Activated naive CD4-positive, alpha-beta T cell treated with anti-CD3 and anti-CD28 coated beads, Interleukin-2, amount 50 U/mL, for 72 hours (primary cell): ENCODE measurements at regions not wholly inside any gene's neighbourhood (a gene's known extent, or its start where the extent isn't known, plus 50 kb on each side); places are given as distances from the start of the nearest gene placed in this dataset.

Source experiments
- ATAC-seq, 2 donors: fragments of 150-1000 bp; cut with Tn5 transposase; 2 replicates each; pipeline ENCODE4 v1.10.0; 2021; ENCODE audit warnings: mild to moderate bottlenecking in 2 of 2, moderate library complexity in 2 of 2
- DNase-seq, 2 donors: peaks; one replicate each; pipeline ENCODE4 v3.0.0; 2021 to 2022; ENCODE audit warnings: low spot score in 2 of 2
- H3K27ac Mint-ChIP-seq, 2 donors: one replicate each; pipeline ENCODE4 v1.8.0; 2022; ENCODE audit warnings: mild to moderate bottlenecking in 2 of 2, mixed read lengths in 2 of 2
- H3K36me3 Mint-ChIP-seq, 2 donors: one replicate each; pipeline ENCODE4 v1.8.0; 2022; ENCODE audit warnings: mixed read lengths in 2 of 2
- H3K9me3 Mint-ChIP-seq, 2 donors: one replicate each; pipeline ENCODE4 v1.8.0; 2022; ENCODE audit warnings: mixed read lengths in 2 of 2

DNA sequence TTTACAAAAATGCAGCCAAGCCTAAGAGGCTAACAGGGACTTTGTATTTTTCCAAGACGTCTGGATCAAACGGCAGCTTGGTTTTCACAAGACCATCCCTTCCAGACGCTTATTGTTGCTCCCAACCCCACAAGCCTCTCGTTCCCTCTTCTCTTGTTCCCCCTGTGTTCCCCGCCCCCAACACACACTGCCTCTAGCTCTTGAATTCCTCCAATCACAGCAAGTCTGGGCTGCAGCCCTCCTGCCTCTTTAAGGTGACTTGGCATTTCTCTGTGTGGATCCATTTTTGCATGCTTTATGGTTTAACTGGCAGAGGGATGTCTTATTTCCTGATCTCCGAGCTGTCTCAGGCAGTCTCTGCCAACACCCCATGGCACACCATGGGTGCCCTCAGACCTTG, 182.2 kb downstream of the ABHD5 start:
- DNase-seq (no peak), ATAC-seq (no peak)
- H3K27ac Mint-ChIP-seq: no peak overlapping the region
- H3K9me3 Mint-ChIP-seq: no peaks in the 10 kb centered on the region
- H3K36me3 Mint-ChIP-seq: no peaks in the 10 kb centered on the region

DNA sequence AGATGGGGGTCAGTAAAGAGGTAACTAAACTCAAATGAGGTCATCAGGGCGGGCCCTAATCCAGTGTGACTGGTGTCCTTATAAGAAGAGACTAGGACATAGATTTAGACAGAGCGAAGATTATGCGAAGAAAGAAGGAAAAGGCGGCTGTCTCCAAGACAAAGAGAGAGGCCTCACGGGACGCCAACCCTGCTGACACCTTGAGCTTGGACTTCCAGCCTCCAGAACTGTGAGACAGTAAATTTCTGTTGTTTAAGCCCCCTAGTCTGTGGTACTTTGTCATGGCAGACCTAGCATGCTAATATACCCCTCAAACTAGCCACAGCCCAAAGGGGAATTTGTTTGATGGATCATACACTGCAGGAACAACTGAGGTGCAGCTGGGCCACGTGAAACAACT, 183.0 kb downstream of the ABHD5 start:
- H3K9me3 Mint-ChIP-seq: no peaks in the 10 kb centered on the region
- ATAC-seq: no peak
- H3K27ac Mint-ChIP-seq: no peak overlapping the region
- DNase-seq: no peak
- H3K36me3 Mint-ChIP-seq: no peaks in the 10 kb centered on the region

DNA sequence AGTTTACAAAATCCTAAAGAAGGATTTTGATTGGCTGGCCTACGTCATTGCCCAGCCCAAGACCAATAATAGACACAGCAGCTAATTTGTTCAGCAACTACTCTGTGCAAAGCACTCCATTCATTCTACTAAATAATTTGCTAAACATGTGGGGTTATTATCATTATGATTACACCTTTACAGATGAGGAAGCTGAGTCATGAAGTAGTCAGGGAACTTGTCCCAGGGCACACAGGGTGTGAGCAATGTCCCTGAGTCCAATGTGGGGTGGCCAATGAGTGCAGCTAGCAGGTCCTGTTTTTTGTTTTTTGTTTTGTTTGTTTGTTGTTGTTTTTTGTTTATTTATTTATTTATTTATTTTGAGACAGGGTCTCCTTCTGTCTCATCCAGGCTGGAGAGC, 183.6 kb downstream of the ABHD5 start:
- no peak for DNase-seq
- Mint-ChIP-seq H3K9me3 (no peaks in the 10 kb centered on the region), H3K27ac (no peak overlapping the region), H3K36me3 (no peaks in the 10 kb centered on the region)
- peak in 1 of 2 donors; percentile 55 for ATAC-seq

DNA sequence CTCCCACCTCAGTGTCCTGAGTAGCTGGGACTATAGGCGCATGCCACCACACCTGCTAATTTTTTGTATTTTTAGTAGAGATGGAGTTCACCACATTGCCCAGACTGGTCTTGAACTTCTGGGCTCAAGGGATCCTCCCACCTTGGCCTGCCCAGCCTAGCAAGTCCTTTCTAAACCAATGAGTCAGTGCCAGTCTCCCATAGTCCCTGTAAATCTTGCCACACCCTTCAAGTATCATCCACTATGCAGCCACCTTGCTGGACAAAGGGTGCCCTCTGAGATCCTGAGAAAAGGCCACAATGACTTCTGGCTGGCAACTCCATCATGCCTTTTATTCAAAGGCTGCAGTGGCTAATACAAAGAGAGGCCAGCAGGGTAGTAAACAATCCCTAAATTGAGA, 184.0 kb downstream of the ABHD5 start:
- Mint-ChIP-seq H3K9me3 (no peaks in the 10 kb centered on the region), H3K27ac (no peak overlapping the region), H3K36me3 (no peaks in the 10 kb centered on the region)
- no peak for DNase-seq
- no peak for ATAC-seq

DNA sequence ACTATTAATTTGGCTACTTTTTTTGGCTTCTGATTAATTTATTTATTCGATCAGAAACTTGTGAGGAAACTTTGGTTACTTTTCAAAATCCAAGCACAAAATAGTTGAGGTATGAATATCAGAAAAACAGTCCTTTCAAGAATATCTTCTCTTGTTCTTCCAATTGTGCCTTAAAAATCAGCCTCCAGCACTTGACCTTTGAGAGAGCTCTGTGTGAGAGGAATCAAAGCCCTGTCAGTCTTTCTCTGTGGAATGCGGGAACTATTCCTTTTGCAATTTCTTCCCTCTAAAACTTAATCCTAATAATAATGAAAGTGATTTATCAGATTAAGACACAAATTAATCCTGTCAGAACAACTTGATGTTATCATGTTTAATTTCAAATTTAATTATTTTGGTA, 185.9 kb downstream of the ABHD5 start:
- H3K36me3 Mint-ChIP-seq: no peaks in the 10 kb centered on the region
- H3K27ac Mint-ChIP-seq: no peak overlapping the region

DNA sequence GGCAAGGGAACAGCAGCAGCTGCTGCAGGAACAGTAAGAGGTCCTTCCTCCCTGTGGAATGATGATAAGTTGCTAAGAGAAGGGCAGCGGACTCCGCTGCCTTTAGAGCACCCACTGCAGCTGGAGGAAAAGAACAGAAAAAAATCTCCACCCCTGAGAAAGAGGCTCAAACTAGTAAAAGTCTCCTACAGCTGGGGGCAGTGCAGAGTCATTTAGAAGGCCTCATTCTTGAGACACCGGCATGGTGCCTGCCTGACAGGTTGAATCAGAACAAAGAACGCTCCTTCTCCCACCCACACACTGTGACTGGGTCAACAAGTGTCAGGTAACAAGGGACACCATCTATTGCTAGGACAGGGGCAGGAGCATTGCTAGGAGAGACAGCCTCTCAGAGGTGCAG, 188.4 kb downstream of the ABHD5 start:
- Mint-ChIP-seq H3K36me3 (no peaks in the 10 kb centered on the region), H3K9me3 (no peaks in the 10 kb centered on the region), H3K27ac (no peak overlapping the region)
- DNase-seq (no peak), ATAC-seq (peak in 1 of 2 donors; percentile 49)

More for the DNA sequence above, 185.9 kb downstream of the ABHD5 start:
- ATAC-seq (no peak), DNase-seq (no peak)
- H3K9me3 Mint-ChIP-seq: no peaks in the 10 kb centered on the region

DNA sequence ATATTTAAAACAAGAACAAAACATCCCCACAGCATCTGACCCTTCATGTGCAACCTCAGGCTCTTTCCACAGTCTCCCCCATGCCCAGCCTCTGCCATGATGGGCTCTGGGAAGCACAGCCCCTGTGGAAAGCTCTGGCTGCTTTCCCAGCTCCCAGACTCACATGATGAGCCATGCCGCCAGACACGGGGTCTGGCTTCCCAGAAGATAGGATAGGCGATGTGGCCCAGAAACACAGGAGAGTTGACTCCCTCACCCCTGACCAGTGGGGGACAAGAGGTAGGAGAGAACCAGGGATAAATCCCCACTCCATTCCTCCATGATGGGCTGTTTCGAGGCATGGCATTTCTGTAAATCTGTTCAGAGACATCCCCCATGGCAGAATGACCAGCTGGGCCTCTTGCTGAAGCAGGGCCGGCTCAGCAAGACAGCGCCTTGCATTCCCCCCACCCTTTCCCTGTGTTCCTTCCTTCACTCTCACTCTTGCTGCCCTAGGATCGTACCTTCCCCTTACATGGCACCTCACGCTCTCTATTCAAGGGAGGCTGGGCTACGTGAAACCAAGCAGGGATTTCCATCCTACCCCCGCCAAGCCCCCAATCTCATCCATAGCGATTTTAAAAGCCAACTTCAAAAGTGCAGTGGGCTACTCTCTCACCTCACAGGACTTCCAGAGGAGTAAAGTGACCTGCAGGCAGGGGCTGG, 192.4 kb downstream of the ABHD5 start:
- no peaks in the 10 kb centered on the region for H3K9me3 Mint-ChIP-seq
- no peak for DNase-seq
- no peaks in the 10 kb centered on the region for H3K36me3 Mint-ChIP-seq
- H3K27ac Mint-ChIP-seq: no peak overlapping the region
- no peak for ATAC-seq

DNA sequence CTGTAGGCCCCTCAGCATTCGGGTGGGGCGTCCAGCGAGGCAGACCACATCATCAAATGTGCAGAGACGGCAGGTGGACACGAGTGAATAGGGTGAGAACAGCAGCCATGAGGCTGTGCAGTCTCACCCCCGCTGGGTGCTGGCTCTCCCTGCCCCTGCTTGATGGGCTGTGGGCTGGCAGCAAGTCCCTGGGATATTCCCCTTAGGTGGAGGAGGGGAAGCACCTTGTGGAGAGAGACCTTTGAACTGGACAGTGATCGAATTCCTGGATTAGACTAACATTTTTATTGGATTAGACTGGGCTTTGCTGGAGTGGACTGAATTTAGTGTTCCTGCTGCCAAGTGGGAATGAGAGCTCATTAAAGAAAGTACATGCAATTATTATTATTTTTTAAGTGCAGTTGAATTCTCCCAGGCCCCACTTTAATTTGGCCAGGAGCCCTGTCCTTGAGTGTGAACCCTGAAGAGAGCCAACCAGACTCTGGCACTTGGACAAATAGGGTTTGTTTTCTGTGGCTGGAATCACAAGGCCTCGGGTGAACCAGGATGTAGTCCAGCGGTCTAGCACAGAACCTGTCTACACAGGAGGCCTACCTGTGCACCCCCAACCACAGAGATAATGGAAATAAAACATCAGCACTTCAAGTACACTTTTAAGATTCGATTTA, 193.1 kb downstream of the ABHD5 start:
- no peaks in the 10 kb centered on the region for H3K9me3 Mint-ChIP-seq
- no peak overlapping the region for H3K27ac Mint-ChIP-seq
- no peaks in the 10 kb centered on the region for H3K36me3 Mint-ChIP-seq
- ATAC-seq (no peak), DNase-seq (no peak)

DNA sequence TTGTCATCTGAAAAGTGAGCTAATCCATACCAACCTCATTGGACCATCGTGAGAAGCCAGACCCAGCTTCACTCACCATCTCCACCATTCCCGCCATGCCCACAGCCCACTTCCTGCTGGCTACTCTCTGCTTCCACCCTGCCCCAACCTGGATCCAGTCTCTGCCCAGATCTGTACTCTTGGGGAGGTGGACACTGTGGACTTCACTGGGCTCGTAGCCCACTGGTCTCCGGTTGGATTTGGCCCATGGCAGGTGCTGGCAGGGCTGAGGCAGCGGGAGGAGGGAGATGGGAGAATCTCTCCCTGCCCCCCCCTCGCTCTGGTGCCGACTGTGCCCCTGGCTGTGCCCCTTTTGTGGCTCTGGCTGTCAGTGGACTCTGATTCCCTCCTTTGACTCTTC, 193.8 kb downstream of the ABHD5 start:
- ATAC-seq: no peak
- Mint-ChIP-seq H3K36me3 (no peaks in the 10 kb centered on the region), H3K9me3 (no peaks in the 10 kb centered on the region), H3K27ac (no peak overlapping the region)
- no peak for DNase-seq

DNA sequence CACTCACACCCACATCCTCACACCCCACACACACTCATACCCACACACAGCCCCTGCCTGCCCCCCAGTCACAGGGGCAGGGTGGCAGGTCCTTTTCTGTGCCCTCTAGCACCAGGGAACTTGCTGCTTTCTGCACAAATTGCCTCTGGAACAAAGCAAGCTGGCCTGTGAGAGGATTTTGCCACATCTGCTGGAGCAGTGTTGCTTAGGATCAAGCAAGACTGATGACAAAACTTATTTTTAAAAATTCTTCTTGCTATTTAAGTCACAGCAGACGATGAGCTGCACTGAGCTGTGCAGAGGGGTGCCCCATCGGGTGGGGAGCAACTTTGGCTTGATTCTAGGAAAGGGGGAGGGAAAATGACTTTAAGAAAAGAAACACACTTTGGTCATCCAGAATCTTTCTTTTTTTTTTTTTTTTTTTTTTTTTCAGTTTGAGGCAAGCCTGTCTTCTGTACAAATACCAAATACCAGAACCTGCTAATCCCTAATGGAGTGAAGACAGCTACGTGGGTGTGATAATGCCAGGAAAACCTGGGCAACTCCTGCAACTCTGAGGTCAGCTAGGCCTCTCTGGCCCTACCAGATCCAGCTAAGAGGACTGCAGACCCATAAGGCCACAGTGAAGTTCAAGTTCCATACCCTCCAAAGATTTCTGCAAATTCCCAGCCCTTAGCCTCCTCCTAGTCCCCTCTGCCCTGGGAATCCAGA, 195.3 kb downstream of the ABHD5 start:
- no peaks in the 10 kb centered on the region for H3K9me3 Mint-ChIP-seq

DNA sequence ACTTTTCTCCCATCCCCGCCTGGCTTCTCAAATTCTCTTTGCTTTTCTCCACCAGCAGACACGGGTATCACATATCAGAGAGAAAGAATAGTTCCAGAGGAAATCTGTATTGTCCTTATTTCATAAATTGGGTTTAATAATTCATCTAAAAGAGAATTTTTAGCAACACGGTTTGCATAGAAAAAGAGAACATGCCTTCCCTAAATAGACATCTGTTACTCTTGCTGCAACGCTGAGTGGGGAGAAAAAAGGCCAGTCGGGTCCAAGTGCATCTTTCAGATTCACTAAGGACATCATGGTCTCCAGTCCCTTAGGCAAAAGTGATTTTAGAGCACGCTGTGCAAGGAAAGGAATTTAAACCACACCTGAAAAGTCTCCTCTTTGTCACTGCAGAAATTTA, 201.3 kb downstream of the ABHD5 start:
- Mint-ChIP-seq H3K9me3 (no peaks in the 10 kb centered on the region), H3K36me3 (peaks cover 0 to 9% of the 10 kb centered on the region in 2 donors), H3K27ac (no peak overlapping the region)
- ATAC-seq (no peak), DNase-seq (no peak)

More for the DNA sequence above, 195.3 kb downstream of the ABHD5 start:
- ATAC-seq: no peak
- no peaks in the 10 kb centered on the region for H3K36me3 Mint-ChIP-seq
- H3K27ac Mint-ChIP-seq: no peak overlapping the region
- DNase-seq: no peak

DNA sequence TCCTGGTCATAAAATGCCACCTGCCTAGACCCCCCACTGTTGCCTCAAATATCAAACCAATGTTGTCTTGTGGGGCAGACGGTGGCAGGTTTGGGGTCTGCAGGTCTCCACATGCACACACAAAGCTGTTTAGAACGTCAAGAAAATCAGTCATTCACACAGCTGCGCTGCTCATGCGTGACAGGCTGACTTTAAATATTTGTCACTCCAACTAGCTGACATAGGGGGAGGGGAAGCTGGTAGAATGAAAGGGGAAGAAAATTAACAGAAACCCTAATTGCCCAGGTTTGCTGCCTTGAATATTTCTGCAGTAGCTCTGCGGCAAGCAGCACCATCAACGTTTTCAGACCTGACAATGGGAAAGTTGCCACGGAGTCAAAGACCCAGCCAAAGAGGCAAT, 201.8 kb downstream of the ABHD5 start:
- no peak for DNase-seq
- Mint-ChIP-seq H3K36me3 (peaks cover 0 to 9% of the 10 kb centered on the region in 2 donors), H3K27ac (no peak overlapping the region), H3K9me3 (no peaks in the 10 kb centered on the region)
- no peak for ATAC-seq

DNA sequence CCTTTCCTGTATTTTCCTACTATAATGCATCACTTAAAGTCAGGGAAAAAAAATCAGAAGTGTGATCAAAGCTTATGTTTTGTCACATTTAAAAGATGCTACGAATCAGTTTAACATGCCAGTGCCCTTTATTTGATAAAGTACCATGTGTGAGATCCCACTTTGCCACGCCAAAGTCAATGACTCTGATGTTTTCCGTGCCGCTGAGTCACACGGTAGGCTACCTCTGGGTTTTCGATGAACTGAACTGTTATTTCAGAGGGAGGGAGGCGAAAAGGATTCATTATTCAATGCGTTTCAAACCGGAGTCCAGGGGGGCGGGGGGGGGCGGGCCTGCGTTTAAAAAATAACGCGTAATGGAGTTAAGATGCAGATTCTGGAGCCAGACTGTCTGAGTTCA, 203.0 kb downstream of the ABHD5 start:
- H3K27ac Mint-ChIP-seq: no peak overlapping the region
- peaks cover 0 to 9% of the 10 kb centered on the region in 2 donors for H3K36me3 Mint-ChIP-seq
- no peaks in the 10 kb centered on the region for H3K9me3 Mint-ChIP-seq
- ATAC-seq (peak; percentile 7 to 18), DNase-seq (no peak)

DNA sequence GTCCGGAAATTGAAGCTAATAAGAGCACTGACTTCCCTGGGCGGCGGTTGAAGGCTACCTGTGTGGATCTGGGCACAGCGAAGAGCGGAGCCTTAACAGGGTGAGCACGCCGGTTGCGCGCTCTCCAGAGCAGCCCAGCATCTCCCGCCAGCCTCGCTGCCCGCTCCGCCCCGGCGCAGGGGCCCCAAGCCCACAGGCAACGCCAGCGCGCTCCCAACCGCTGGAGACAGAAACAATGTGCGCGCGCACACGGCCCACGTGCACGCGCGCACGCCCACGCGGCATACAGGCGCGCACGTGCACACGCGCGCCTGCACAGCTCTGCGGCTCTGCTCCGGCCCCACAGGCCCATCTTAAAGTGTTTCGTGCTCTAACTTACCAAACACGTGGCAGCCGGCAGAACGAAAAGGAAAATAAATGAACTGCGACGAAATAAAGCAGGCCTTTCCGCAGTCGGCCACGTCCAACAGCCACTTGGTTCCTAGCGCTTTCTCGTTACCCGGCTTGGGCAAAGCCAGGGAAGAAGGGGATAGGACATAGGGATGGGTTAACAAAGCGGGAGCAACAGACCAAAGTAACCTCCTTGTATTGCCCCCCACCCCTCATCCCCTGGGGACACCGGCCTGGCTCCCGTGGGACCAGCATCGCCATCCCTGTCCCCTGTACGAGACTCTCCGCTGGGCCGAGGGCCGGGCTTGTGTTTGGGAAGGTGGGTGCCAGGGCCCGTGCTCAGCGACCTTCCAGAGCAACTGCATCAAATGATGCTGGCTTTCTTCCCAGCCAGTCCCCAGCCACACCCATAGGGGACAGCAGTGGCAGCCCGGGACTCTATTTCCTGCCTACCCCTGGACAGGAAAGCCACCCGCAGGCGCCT, 203.7 kb downstream of the ABHD5 start:
- peaks cover 0 to 9% of the 10 kb centered on the region in 2 donors for H3K36me3 Mint-ChIP-seq
- ATAC-seq (peak; percentile 67 to 86), DNase-seq (peak in 1 of 2 donors; percentile 37)
- no peak overlapping the region for H3K27ac Mint-ChIP-seq
- H3K9me3 Mint-ChIP-seq: no peaks in the 10 kb centered on the region

DNA sequence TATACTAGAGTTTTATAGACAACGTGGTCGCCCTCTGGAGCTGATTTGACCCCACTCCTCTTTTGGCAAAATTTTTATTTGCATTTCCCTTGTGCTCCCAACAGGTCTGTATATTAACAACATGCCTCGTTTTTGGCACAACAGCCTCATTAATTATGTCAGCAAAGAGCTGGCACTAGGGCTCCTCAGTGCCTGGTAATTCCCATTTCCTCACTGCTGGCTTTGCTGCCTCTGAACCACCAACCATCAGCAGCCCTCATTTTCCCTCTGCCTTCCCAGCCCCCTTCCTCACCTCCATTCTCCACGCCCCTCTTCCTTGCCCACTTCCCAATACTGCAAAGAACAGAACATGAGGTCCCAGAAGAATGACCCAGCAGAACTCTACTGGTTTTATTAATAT, 204.8 kb downstream of the ABHD5 start:
- Mint-ChIP-seq H3K9me3 (no peaks in the 10 kb centered on the region), H3K27ac (no peak overlapping the region), H3K36me3 (peaks cover 0 to 9% of the 10 kb centered on the region in 2 donors)
- DNase-seq (no peak), ATAC-seq (no peak)

DNA sequence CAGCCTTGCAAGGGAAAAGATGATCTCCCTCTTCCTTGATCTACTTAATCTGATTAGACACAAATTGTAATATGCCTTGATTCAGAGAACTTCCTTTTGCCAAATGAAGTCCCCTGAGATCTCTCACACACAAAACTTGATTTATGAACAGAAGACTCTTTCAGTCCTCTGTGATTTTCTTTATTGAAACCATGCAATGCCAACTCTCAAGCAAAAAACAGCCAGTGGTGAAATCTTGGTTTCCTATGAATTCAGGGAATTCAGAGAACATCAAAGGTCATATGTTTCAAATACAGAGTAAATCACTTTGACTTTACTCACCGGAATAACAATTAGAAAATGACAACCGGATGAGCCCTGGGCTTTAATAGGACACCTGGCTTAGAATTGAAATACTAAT, 211.7 kb downstream of the ABHD5 start:
- ATAC-seq (no peak), DNase-seq (no peak)
- Mint-ChIP-seq H3K36me3 (no peaks in the 10 kb centered on the region), H3K9me3 (no peaks in the 10 kb centered on the region), H3K27ac (no peak overlapping the region)

DNA sequence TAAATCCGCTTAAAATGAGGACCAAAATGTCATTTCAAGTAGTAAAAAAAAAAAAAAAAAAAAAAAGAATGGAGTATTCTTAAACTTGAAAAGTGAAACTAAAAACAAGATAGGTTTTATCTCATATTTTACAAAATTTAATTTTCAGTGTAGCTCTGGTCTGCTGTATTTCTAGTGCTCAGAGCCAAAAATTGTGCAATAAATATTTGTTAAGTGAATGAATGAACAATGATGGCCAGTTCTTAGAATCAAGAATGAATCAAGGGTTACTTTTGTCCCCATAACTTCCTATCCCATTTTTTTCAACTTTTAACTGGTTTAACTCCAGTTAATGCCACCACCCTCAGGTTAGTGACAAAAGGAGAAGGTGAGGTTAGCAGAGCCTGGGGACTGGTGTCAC, 214.4 kb downstream of the ABHD5 start:
- no peak for DNase-seq
- H3K27ac Mint-ChIP-seq: no peak overlapping the region
- no peaks in the 10 kb centered on the region for H3K36me3 Mint-ChIP-seq
- H3K9me3 Mint-ChIP-seq: no peaks in the 10 kb centered on the region
- ATAC-seq: no peak
